B cell (primary cell): ENCODE measurements at regions not wholly inside any gene's neighbourhood (a gene's known extent, or its start where the extent isn't known, plus 50 kb on each side); places are given as distances from the start of the nearest gene placed in this dataset.

Experiments used
- ATAC-seq: fragments of 200-7000 bp; cut with Tn5 transposase; one replicate; pipeline ENCODE4 v1.10.0; 2021; ENCODE audit warnings: low read depth, mild to moderate bottlenecking, moderate number of reproducible peaks, moderate library complexity
- CTCF ChIA-PET: fragments of 350-600 bp; sonication (Branson Sonifier 250); formaldehyde crosslinking; loops from one replicate; lab custom pipeline; 2021; ENCODE audit warnings: antibody characterized with exemption, inconsistent platforms; lab: Charles Lee
- POLR2A ChIA-PET: fragments of 350-600 bp; sonication (Branson Sonifier 250); formaldehyde crosslinking; loops from one replicate; lab custom pipeline; 2021; ENCODE audit warnings: antibody characterized with exemption; lab: Charles Lee
- DNase-seq: peaks from one replicate; pipeline ENCODE4 v3.0.0; 2013
- H2AFZ ChIP-seq: 2 replicates; pipeline ENCODE4 v1.6.1; 2012; ENCODE audit warnings: mild to moderate bottlenecking, low read depth, low read length; ENCODE audit not compliant: insufficient read depth, poor library complexity, severe bottlenecking
- H3K27ac ChIP-seq, 2 donors: 1 replicate in 1 of 2; 2 replicates in 1 of 2; pipeline ENCODE4 v1.5.1; 2012 to 2013; ENCODE audit warnings: low read length in 2 of 2, mild to moderate bottlenecking in 2 of 2, moderate library complexity in 1 of 2
- H3K27me3 ChIP-seq, 4 experiments: fragments of 200-600 bp in 1 of 4; sonication (generic) in 1 of 4; replicated peaks in 1 of 4; 1 replicate in 2 of 4; 2 replicates in 2 of 4; pipeline versions ENCODE4 v1.6.1 to v1.7.0; 2013 to 2016; ENCODE audit warnings: low read length in 3 of 4, mild to moderate bottlenecking in 2 of 4, mixed read lengths in 1 of 4, moderate library complexity in 1 of 4; ENCODE audit not compliant: insufficient read depth in 4 of 4, control insufficient read depth in 3 of 4; ENCODE audit errors: control extremely low read depth in 1 of 4
- H3K36me3 ChIP-seq, 2 experiments: replicated peaks in 1 of 2; 1 replicate in 1 of 2; 2 replicates in 1 of 2; pipeline versions ENCODE4 v1.6.1 to v1.7.1; 2013; ENCODE audit warnings: low read length in 1 of 2; ENCODE audit not compliant: insufficient read depth in 2 of 2, control insufficient read depth in 1 of 2; ENCODE audit errors: control extremely low read depth in 1 of 2, extremely low read depth in 1 of 2
- H3K4me1 ChIP-seq, 2 donors: fragments of 200-600 bp in 1 of 2; sonication (generic) in 1 of 2; 1 replicate in 1 of 2; 2 replicates in 1 of 2; pipeline versions ENCODE4 v1.5.1 to v1.6.1; 2013 to 2017; ENCODE audit warnings: low read length in 2 of 2; ENCODE audit not compliant: control insufficient read depth in 2 of 2, insufficient read depth in 2 of 2
- H3K4me2 ChIP-seq: replicated peaks from 2 replicates; pipeline ENCODE3; 2012; ENCODE audit warnings: mild to moderate bottlenecking, low read depth, low read length; ENCODE audit not compliant: poor library complexity, severe bottlenecking
- H3K4me3 ChIP-seq, 5 experiments: fragments of 200-600 bp in 1 of 5; sonication (generic) in 1 of 5; 1 replicate in 3 of 5; 2 replicates in 2 of 5; pipeline versions ENCODE4 v1.5.1 to v1.7.0; 2011 to 2016; ENCODE audit warnings: low read length in 4 of 5, mild to moderate bottlenecking in 4 of 5, low read depth in 2 of 5, control low read depth in 1 of 5, moderate library complexity in 1 of 5; ENCODE audit not compliant: insufficient read depth in 1 of 5; ENCODE audit errors: control extremely low read depth in 1 of 5, extremely low read depth in 1 of 5
- H3K79me2 ChIP-seq: fragments of 200-600 bp; sonication (generic); one replicate; pipeline ENCODE4 v1.6.0; 2016; ENCODE audit warnings: low read length; ENCODE audit not compliant: control insufficient read depth, insufficient read depth
- H3K9ac ChIP-seq: fragments of 200-600 bp; sonication (generic); 2 replicates; pipeline ENCODE4 v1.6.1; 2017; ENCODE audit warnings: mild to moderate bottlenecking, low read length, moderate library complexity
- H3K9me3 ChIP-seq, 3 donors: one replicate each; pipeline versions ENCODE4 v1.6.1 to v1.7.1; 2013; ENCODE audit warnings: low read length in 2 of 3; ENCODE audit not compliant: control insufficient read depth in 2 of 3, insufficient read depth in 1 of 3; ENCODE audit errors: control extremely low read depth in 1 of 3
- H4K20me1 ChIP-seq: 2 replicates; pipeline ENCODE4 v1.6.0; 2012; ENCODE audit warnings: mild to moderate bottlenecking, low read length; ENCODE audit not compliant: insufficient read depth, control insufficient read depth, poor library complexity, severe bottlenecking
- H3K27ac Mint-ChIP-seq: one replicate; pipeline ENCODE4 v1.8.0; 2021; ENCODE audit warnings: mixed read lengths
- H3K27me3 Mint-ChIP-seq: one replicate; pipeline ENCODE4 v1.8.0; 2021; ENCODE audit warnings: mixed read lengths
- H3K4me1 Mint-ChIP-seq: one replicate; pipeline ENCODE4 v1.8.0; 2021; ENCODE audit warnings: mixed read lengths
- H3K4me3 Mint-ChIP-seq: one replicate; pipeline ENCODE4 v1.8.0; 2021; ENCODE audit warnings: mixed read lengths
- H3K9me3 Mint-ChIP-seq: one replicate; pipeline ENCODE4 v1.8.0; 2022; ENCODE audit warnings: mixed read lengths; ENCODE audit not compliant: insufficient read depth
- EZH2 ChIP-seq: IDR thresholded peaks from 2 replicates; pipeline ENCODE4 v1.6.1; 2012; ENCODE audit warnings: borderline replicate concordance, low read depth, mild to moderate bottlenecking, moderate library complexity, low read length; ENCODE audit not compliant: insufficient read depth, poor library complexity, severe bottlenecking
- WGBS: methylation state at CpG from one replicate; pipeline ENCODE4 v1.1.5; 2013; ENCODE audit warnings: missing lambda C conversion rate; ENCODE audit not compliant: insufficient coverage; 5-methylcytosine and 5-hydroxymethylcytosine counted together
- intact Hi-C: fragments of 100-400 bp; cut with micrococcal nuclease; formaldehyde crosslinking; loops from one replicate; pipeline ENCODE4 v1.10.0; 2022
- TF ChIP-seq, protein P1 (sequence below): fragments of 200-600 bp; IDR thresholded peaks from one replicate; pipeline ENCODE4 v1.8.0; 2022; ENCODE audit warnings: antibody characterized with exemption, mild to moderate bottlenecking

- ChIA-PET POLR2A (no interaction called here), CTCF (interaction anchor here (0.6 kb wide), 1 partner anchor 213 kb away, joined by 3 read pairs; no protein-coding TSS in a partner anchor)
- ATAC-seq (no peak), DNase-seq (no peak)
- 100% methylated on average over 1 of the region's 2 CpGs for WGBS
- peaks cover 0 to 4% (median 0%) of the 10 kb centered on the region in 4 experiments for H3K27me3 ChIP-seq
- Mint-ChIP-seq H3K27ac (no peak overlapping the region), H3K4me1 (no peaks in the 10 kb centered on the region), H3K4me3 (no peak overlapping the region), H3K9me3 (no peaks in the 10 kb centered on the region), H3K27me3 (peaks cover 30% of the 10 kb centered on the region)
- H3K4me1 ChIP-seq: no peaks in the 10 kb centered on the region
- H3K4me3 ChIP-seq: no peak overlapping the region
- H3K36me3 ChIP-seq: no peaks in the 10 kb centered on the region
- no peak overlapping the region for H3K4me2 ChIP-seq
- no peak overlapping the region for H3K9ac ChIP-seq
- no peak overlapping the region for H2AFZ ChIP-seq
- intact Hi-C loops: no loop called here
- no peak overlapping the region for H3K27ac ChIP-seq
- no peaks in the 10 kb centered on the region for H3K9me3 ChIP-seq
- H4K20me1 ChIP-seq: no peaks in the 10 kb centered on the region
- TF ChIP-seq EZH2: no peak
- TF ChIP-seq, protein P1, sequence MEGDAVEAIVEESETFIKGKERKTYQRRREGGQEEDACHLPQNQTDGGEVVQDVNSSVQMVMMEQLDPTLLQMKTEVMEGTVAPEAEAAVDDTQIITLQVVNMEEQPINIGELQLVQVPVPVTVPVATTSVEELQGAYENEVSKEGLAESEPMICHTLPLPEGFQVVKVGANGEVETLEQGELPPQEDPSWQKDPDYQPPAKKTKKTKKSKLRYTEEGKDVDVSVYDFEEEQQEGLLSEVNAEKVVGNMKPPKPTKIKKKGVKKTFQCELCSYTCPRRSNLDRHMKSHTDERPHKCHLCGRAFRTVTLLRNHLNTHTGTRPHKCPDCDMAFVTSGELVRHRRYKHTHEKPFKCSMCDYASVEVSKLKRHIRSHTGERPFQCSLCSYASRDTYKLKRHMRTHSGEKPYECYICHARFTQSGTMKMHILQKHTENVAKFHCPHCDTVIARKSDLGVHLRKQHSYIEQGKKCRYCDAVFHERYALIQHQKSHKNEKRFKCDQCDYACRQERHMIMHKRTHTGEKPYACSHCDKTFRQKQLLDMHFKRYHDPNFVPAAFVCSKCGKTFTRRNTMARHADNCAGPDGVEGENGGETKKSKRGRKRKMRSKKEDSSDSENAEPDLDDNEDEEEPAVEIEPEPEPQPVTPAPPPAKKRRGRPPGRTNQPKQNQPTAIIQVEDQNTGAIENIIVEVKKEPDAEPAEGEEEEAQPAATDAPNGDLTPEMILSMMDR: no peak
- no peaks in the 10 kb centered on the region for H3K79me2 ChIP-seq
Observed at GRCh38 chr18:2301316-2301715, 270.0 kb downstream of the METTL4 start.

GRCh38 chr18:2302012-2302411, 269.3 kb downstream of the METTL4 start:
- peaks cover 34% of the 10 kb centered on the region for H3K27me3 Mint-ChIP-seq
- no peaks in the 10 kb centered on the region for H3K36me3 ChIP-seq
- H3K4me3 Mint-ChIP-seq: no peak overlapping the region
- no peaks in the 10 kb centered on the region for H3K4me1 Mint-ChIP-seq
- no peak overlapping the region for H3K27ac ChIP-seq
- TF ChIP-seq, protein P1: no peak
- TF ChIP-seq EZH2: no peak
- no peak for ATAC-seq
- H3K79me2 ChIP-seq: no peaks in the 10 kb centered on the region
- H3K4me1 ChIP-seq: no peaks in the 10 kb centered on the region
- H3K9me3 Mint-ChIP-seq: no peaks in the 10 kb centered on the region
- no peak overlapping the region for H3K27ac Mint-ChIP-seq
- no peaks in the 10 kb centered on the region for H3K9me3 ChIP-seq
- peaks cover 0 to 4% (median 0%) of the 10 kb centered on the region in 4 experiments for H3K27me3 ChIP-seq
- H3K9ac ChIP-seq: no peak overlapping the region
- intact Hi-C loops: no loop called here
- POLR2A ChIA-PET: no interaction called here
- H4K20me1 ChIP-seq: no peaks in the 10 kb centered on the region
- CTCF ChIA-PET: no interaction called here
- H3K4me3 ChIP-seq: no peak overlapping the region
- DNase-seq: no peak
- WGBS: no CpG with 5 or more reads among the region's 1 CpG
- H3K4me2 ChIP-seq: no peak overlapping the region
- no peak overlapping the region for H2AFZ ChIP-seq
